GM21515 (cell line): ENCODE measurements at regions not wholly inside any gene's neighbourhood (a gene's known extent, or its start where the extent isn't known, plus 50 kb on each side); places are given as distances from the start of the nearest gene placed in this dataset.

Experiments used
- ATAC-seq: cut with Tn5 transposase; IDR thresholded peaks from one replicate; pipeline ENCODE4 v1.9.1; 2021; ENCODE audit not compliant: unreplicated experiment

DNA sequence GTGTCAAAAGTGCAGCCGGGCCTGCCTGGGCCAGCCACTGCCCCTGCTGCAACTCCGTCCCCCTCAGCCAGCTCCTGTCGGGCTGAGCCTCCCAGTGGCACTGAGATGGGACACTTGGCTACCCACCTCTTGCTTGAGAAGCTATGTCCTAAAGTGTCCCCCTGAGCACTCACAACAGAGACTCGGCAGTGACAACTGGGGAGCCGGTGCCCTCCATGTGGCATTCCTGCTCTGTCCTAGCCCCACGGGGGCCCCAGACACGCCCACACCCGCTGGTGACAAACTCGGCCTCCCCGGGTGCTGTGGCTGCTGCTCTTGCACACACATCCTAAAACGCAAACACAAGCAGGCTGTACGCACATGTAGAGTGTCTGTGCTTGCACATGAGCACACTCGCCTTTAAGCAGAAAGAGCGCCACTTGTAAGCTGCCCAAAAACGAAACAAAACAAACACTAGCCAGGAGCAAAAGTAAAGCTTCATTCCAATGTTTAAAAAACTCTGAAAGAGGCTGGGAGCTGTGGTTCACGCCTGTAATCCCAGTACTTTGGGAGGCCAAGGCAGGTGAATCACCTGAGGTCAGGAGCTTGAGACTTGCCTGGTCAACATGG, 253.9 kb downstream of the RBFOX3 start:
- ATAC-seq, result no peak

DNA sequence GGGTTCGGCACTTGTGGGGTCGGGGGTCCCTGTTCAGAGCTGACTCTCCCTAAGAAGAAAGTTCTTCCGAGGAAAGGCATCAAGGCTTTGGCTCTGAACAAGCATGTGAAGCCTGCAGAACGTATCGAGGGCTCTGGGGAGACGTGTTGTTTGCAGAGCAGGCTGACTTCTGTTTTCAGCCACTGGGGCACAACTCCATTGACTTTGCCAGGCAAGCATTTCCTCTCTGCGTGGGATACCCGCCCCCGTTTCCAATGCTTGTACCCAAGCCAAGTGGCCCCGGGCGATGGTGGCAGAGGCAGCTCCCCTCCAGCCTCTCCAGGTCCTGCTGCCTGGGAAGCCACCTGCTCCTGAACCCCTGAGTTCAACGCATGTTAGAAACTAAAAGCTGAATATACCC, 255.7 kb downstream of the RBFOX3 start:
- no peak for ATAC-seq

DNA sequence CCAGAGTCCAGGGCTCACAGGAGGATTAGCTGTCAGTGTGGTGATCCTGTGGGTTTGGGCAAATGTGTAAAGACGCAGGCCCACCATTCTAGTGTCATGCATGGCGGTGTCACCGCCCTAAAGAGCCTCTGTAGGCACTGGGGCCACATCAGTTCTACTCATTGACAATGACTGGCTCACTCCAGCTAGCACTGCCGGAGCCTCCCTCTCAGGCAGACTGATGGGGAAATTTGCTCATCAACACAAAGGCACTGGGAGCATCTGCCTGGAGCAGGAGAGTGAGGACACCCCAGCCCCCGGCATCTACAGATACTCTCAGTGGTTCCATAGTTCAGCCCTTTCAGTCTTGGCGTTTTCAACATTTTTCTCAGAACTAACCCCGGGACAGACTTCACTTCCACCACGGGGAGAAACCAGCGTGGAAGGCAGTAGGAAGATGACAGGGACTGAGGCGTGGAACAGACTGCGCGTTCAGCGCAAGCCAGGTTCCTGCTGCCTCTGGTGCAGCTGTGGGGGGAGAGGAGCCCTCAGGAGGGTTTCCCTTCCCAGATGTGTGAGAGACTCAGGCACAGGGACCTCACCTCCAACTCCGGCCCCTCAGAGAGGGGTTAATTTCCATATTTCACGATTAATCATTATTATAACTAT, 256.6 kb downstream of the RBFOX3 start:
- no peak for ATAC-seq

DNA sequence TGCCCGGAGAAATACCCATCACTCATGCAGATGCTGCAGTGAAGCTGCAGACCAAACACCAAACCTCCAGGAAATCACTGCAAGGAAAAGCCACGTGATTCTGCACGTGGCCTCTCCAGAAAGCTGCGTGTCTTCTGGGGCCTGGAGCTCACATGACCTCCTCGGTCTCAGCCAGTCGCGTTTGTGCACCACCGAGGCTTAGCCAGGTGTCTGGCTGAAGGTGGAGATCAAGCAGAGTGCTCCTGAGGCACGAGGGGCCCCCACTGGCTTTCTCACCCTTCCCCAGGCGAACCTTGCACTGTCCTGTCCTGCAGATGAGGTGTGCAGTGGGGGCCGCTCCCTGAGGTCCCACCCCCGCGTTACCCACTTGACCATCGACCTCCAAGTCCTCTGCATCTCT, 257.3 kb downstream of the RBFOX3 start:
- ATAC-seq, result no peak

DNA sequence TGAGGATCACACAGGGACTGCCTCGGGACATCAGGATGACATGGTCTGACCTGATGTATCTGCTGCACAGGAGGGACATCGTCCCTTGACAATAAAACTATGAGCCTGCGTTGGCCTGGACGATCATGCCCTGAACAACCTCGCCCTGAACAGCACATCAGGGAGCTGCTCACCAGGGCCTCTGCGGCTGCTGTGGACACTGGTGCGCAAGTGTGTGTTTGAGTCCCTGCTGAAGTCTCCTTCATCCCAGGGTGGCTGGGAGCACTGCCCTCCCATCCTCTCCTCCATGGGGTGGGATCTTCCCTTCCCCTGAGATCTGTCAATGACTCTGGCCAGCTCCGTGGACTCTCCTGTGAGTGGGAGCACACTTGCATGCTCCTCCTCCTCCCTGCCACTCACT, 257.8 kb downstream of the RBFOX3 start:
- ATAC-seq, result no peak

DNA sequence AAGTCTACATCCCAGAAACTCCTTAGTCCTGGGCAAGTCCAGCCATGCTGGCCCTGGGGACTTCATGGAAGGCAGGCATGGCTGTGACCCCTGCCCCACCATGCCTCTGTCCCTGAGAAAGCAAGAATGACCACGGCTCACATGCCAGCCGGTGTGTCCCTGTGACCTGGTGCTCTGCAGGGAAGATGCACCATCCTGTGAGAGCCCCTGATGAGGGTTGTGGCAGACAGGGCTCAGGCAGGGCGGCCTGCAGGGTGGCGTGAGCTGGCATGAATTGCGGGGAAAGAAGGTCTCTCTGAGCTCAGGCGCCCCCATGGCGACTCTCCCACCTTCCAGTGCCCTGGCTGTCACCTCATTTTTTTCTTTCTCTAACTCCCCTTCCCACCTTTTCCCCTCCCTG, 260.3 kb downstream of the RBFOX3 start:
- no peak for ATAC-seq

DNA sequence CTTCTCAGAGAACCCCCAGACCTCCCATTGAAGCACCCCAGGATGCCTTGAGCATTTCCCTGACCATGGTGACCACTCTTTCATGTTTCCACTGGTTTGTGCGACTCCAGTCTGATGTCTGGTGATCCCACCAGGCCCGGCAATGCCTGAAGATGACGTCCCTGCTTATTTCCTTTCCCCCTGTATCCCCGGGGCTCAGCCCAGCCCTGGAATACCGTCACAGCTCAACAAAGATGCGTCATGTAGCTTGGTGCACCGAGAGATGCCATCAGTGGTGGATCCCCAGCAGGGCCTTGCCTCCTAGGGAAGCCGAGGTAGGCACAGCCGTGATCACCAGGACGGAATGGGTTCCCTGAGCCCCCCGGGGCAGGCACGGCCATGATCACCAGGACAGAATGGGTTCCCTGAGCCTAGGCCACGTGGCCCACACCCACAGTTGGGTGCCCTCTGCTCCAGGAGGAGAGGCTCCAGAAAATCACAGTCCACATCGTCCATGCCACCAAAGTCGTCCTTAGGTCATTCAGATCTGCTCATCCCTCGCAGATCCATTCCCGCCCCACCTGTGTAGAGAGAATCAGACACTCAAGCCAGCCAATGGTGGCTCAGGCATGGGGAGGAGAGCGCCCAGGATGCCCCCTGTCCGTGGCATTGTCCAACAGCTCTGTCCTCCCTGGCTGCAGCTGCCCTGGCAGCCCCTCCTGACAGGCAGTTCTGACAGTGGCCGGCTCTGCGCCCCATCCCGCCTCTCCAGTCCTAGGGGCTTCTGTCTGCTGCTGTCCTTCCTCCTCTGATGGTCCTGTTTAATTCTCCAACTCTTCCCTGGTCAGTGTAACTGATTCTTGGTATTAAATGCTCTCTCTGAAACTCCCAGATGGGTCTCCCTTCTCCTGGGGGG, 261.1 kb downstream of the RBFOX3 start:
- ATAC-seq, result no peak

DNA sequence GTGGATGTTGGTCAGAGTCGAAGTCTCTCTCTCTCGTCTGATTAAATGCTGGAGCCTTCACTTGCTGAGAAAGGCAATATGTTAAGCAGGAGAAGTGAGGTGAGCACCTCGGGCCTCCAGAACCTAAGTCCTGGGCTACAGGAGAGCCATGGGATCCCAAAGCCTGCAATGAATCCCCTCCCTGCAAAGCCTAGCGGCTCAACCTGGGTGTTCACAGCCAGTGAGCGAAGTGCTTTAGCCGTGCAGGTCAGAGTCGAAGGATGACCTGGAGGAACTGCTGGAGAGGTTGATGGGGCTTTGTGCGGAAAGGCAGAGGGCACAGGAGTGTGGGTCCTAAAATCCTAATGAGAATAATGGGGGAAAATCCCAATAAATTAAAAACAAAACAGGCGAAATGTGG, 267.8 kb downstream of the ENGASE start:
- ATAC-seq, result no peak

DNA sequence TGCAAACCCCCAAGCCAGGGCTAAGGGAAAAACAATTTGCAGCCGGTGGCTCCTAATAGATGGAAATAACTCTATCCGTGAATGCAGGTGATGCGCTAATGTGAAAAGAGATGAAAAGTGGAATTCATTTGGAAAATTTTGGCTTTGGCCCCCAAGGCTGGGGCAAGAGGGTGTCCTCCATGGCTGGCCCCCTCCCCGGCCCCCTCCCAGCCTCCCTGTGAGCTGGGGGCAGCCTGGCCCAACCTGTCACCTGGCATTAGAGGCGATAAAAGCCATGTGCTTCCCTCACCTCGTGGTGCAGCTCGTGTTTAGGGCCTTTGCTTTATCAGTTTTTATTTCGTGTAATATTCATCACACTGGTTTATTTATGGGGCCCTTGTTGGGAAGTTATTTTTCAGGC, 267.2 kb downstream of the ENGASE start:
- no peak for ATAC-seq

DNA sequence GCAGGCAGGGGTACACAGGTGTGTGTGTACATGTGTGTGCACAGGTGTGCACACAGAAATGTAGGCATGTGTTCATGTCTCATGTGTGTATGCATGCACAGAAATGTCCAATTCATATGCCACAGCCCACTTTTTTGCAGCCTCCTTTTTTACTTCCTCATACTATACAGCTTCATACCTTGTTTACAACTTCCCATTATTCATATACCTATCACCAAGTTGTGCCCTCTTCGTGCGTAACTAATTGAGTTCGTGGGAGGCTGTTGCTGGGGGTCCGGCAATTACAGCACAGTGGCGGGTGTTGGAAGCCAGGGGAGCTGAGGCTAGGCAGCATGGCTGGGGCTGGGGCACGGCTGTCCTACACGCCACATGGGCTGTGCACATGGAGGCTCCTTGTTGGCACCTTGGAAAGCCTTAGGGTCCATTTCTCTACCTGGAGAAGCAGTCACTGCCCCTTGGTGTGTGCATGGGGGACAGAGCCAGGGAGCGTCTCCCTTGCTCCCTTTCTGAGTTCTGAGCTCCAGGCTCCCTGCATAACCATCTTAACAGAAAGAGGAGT, 266.7 kb downstream of the ENGASE start:
- ATAC-seq, result no peak

DNA sequence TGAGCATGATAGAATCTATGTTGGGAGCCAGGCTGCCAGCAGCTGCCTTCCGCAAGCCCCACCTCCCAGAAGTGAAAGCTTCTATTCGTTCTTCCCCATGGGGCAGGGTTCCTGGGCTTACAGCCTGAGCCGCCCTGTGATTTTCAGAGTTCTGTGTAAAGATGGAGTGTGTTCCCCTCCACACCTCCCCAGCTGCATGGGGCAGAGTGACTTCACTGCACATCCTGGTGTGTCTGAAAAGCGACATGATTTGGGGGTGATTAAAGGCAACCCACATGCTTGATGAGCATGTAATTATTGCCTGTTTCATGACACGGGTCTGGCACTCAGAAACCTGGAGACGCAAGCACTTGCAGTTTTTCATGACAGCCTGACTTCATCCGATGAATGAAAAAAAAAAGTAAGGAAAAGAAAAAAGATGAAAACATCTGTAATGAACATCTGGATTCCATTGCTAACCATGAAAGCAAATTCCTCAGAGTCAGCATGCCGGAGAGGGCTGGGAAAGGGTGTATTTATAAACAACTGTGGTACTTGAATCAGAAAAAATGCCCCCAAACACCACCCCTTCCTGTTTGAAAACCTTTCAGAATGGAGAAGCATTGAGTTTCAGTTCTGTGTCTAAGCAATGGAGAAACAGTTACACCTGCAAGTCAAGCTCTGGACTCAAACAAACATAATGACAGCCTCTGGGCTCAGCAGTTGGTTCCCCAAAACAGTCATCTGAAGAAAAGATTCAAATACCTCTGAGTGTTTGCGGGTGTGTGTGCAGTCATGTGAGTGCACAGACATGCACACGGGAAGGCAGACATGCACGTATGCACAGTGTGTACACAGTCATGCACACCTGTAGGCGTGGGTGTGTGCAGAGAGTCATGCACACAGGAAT, 266.0 kb downstream of the ENGASE start:
- ATAC-seq, result peak; percentile 71

DNA sequence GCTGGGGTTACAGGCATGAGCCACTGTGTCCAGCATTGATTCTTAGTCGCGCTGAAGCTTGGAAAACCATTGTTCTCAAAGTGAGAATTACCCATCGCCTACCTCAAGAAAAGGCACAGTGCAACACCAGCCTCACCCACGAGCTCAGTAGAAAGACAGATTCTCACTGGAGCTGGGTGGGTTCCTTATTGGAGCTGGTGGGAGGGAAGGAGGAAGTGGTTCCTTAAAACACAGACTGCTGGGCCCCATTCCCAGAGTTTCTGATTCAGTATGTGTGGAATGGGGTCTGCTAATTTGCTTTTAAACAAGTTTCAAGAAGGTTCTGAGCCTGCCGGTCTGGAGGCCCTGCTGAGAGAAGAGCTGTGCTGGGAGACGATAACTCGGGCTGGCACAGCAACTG, 264.7 kb downstream of the ENGASE start:
- no peak for ATAC-seq

DNA sequence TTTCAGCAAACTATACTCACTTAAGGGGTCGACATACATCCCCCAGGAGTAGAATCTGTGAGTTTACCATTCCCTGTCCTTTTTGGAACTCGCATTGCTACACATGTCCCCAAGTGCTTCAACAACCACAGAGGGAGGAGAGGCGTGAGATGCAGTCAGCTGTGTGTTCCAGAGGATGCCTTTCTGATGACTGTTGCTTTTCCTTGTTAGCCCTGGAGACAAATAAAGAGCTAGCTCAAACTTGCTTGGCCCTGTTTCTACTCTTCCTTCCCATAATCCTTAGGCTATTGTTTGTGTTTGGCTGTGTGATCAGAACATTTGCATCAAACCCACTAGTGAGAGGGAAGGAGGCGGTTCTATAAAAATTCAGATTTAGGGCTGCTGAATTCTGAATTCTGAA, 264.0 kb downstream of the ENGASE start:
- no peak for ATAC-seq

DNA sequence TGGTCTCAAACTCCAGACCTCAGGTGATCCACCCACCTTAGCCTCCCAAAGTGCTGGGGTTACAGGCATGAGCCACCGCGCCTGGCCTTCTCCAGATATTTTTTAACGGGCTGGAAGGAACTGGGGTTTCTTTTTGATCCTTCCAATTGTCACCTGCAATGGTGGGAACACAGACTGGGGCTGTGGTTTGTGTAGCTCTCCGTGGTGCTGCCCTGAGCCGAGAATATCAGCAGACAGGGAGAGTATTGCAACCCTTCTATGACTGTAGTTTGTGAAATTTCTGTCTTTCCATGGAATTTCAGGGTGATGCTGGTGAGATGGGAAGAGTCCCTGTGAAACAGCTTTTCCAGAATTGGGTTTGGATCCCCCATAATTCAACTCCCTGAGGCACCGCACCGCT, 263.5 kb downstream of the ENGASE start:
- ATAC-seq, result no peak

DNA sequence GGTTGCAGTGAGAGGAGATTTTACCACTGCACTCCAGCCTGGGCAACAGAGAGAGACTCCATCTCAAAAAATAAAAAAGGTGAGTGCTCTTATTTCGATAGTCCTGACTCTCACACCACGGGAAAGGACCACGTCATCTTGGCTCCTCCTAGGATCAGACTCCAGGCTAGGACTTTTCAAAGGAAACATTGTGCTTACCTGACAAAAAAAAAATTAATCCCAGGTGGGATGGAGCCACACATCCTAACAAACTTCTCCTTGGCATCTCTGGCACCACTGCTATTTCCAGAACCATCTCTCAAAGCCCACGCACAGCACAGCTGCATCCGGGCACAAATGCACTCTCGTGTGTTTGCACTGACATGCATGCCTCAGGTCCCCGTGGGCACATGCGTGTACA, 262.4 kb downstream of the ENGASE start:
- no peak for ATAC-seq

DNA sequence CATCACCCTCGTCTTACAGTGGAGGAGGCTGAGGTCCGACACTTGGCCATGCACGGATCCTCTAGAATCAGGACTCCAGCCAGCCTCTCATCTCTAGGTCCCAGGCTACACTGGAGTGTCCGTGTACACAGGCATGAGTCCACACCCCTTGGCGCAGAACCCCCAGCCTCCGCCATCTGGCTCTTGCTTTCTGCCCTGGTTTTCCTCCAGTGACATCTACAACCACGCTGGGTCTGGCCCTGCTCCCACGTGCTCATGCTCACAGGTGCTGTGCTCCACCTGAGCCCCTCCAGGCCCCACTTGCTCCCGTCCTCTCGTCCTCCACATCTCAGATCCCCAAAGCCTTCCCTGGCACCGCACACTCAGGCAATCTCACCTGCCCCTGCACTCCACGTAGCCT, 260.8 kb downstream of the ENGASE start:
- no peak for ATAC-seq

DNA sequence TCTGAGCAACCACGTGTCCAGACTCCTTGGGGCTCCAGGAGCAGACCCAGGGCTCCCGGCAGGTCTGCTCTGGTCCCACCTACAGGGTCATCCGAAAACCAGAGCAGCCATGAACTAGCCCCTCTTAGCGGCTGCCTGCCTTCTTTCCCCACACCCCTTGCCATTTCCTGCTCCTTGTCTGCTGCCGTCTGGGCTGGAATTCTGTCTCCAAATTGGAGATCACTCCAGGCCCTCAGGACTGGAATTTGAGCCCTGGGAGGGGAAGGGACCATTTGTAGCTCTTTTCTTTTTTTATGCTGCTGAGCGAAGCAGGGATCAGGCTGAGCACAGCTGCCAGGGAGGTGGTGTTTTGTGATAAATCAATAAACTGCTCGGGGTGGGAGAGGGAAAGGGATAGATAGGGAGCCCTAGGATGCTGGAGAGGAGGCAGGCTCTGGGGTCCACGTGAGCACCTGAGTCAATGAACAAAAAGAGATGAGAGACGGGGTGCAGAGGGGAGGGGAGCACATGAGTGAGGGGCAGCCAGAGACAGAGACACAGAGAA, 257.5 kb downstream of the ENGASE start:
- ATAC-seq, result no peak

DNA sequence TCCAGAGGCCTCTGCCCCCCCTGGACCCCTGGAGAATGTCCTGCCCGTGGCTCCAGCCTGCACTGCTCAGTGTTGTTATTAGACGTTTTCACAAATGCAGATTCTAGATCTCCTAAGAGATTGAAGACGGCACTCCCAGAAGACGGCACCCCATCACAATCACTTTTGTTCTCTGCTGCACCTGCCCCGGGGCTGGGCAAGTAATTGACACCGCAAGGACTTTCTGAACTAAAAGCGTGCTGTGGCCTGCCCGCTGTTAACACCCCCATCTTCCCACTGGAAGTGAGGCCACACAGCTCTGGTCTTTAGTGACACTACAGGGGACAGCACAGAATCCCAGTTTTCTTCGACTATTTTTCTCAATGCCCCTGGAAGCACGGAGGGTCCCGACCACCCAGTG, 256.9 kb downstream of the ENGASE start:
- ATAC-seq, result no peak

DNA sequence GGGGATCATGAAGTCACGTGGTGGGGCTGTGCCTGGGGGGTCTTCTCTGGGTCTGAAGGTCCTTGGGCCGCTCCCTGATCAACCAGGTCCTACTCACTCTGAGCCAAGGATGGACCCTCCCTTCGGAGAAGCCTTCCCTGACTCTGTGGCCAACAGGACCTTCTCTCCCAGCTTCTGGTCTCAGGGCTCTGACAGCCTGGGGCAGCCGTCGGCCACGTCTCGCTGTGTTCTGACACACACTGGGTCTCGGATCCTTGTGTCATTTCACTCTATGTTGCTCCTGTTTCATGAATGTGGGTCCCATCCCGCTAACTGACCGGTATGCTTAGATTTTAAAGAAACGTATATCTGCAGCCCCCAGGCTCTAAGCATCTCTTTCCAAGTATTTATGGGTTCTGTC, 256.1 kb downstream of the ENGASE start:
- ATAC-seq, result no peak

DNA sequence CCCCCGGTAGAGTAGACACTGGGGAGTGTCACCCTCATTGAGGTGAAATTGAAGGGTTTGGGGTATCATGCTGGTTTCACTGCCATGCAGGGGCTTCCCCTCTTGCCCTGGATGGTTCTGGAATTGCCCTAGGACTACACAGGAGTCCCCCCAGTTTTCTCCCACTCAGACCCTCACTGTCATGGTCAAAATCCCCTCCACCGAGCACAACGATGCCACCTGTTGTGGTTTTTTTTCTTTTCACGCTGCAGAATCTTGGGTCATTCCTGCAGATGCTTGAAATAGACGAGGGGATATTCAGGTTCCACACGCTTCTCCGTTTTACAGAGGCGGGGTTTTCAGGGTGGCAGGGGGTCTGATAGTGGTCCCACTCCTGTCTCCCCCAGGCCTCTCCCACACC, 255.6 kb downstream of the ENGASE start:
- no peak for ATAC-seq

DNA sequence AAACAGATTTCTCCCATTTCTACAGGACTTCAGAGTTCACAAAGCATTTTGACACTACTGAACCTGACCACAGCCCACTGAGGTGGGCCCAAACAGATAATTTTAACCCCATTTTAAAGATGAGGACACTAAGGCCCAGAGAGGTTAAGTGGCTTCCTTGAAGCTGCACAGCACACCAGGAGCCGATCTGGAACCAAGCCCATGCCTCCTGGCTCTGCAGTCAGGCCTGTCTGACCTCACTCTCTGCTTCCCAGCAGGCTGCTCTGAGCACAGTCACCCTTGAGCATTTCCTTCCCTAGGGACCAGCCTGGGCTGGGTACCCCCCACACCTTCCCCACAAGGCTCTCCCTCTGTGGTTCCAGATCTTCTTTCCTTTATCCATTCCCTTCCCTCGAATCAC, 252.2 kb downstream of the ENGASE start:
- no peak for ATAC-seq
